ENCODE measurements at regions not wholly inside any gene's neighbourhood (a gene's known extent, or its start where the extent isn't known, plus 50 kb on each side); places are given as distances from the start of the nearest gene placed in this dataset.

DNA sequence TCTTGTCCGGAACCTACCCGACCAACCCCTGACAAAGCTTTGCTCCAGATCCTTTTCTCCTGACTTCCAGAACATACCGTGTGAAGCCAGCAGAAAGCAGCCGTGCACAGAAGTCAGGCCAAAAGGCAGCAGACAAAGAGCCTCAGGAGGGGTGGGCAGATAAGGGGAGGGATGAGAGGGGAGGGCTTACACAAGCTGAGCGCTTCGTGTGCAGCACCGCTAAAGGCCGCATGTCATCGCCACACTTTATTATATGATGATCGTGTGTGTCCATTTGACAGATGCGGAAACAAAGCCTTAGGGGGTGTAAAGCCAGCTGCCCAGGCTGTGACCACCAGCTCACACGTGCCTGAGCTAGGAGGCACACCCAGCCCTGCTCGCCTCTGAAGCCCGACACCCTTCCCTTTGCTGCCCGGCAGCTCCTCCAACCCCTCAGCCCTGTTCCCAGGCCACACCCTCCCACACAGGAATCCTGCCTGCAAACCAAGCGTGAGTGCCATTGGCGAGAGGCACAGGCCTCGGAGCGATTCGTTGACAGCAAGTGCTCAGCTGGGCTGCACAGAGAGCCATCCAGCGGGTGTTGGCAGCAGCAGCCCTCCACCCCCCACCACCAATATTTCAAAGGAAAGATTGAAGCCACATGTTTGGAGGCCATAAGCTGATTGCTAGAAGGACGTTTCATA, 170.5 kb upstream of the SMIM23 start:
- no peak for TF ChIP-seq CTCF (IDR thresholded peaks at IDR 0.05)
- Mint-ChIP-seq H3K9me3 (peaks cover 0 to 2% of the 10 kb centered on the region in 2 donors), H3K36me3 (no peaks in the 10 kb centered on the region), H3K4me1 (no peaks in the 10 kb centered on the region), H3K27me3 (ENCODE audit: low read depth in 2 of 2) (peaks cover 7 to 11% of the 10 kb centered on the region in 2 donors), H3K27ac (no peak overlapping the region), H3K4me3 (no peak overlapping the region)
- no peaks in the 10 kb centered on the region for H3K4me1 ChIP-seq (ENCODE audit: control insufficient read depth, insufficient read depth, low read length)
- H3K27me3 ChIP-seq (ENCODE audit: control insufficient read depth, insufficient read depth, low read length): no peaks in the 10 kb centered on the region
- no peaks in the 10 kb centered on the region for H3K36me3 ChIP-seq (ENCODE audit: control insufficient read depth, insufficient read depth, low read length)
- 93% methylated on average over 22 of the region's 22 CpGs for WGBS (ENCODE audit: insufficient coverage)
- no peaks in the 10 kb centered on the region for H3K9me3 ChIP-seq (ENCODE audit: control insufficient read depth, insufficient read depth, low read length)
- no peak overlapping the region for H3K4me3 ChIP-seq (ENCODE audit: low read length)
- ATAC-seq (no peak), DNase-seq (no peak)
- intact Hi-C loops (cut with micrococcal nuclease): no loop called here
- no peak overlapping the region for H3K27ac ChIP-seq (ENCODE audit: low read length)

- peaks cover 7 to 11% of the 10 kb centered on the region in 2 donors for H3K27me3 Mint-ChIP-seq (ENCODE audit: low read depth in 2 of 2)
- Histone ChIP-seq H3K9me3 (ENCODE audit: control insufficient read depth, insufficient read depth, low read length) (no peaks in the 10 kb centered on the region), H3K36me3 (ENCODE audit: control insufficient read depth, insufficient read depth, low read length) (no peaks in the 10 kb centered on the region), H3K4me1 (ENCODE audit: control insufficient read depth, insufficient read depth, low read length) (no peaks in the 10 kb centered on the region), H3K4me3 (ENCODE audit: low read length) (no peak overlapping the region), H3K27me3 (ENCODE audit: control insufficient read depth, insufficient read depth, low read length) (no peaks in the 10 kb centered on the region), H3K27ac (ENCODE audit: low read length) (no peak overlapping the region)
- DNase-seq: no peak
- H3K36me3 Mint-ChIP-seq: no peaks in the 10 kb centered on the region
- WGBS (ENCODE audit: insufficient coverage): 77% methylated on average over 22 of the region's 22 CpGs
- H3K4me3 Mint-ChIP-seq: no peak overlapping the region
- H3K9me3 Mint-ChIP-seq: no peaks in the 10 kb centered on the region
- TF ChIP-seq CTCF (IDR thresholded peaks at IDR 0.05): no peak
- no peak for ATAC-seq
- intact Hi-C loops (cut with micrococcal nuclease): no loop called here
- no peak overlapping the region for H3K27ac Mint-ChIP-seq
- no peaks in the 10 kb centered on the region for H3K4me1 Mint-ChIP-seq
Observed at GRCh38 chr5:171615705-171616640, 169.6 kb upstream of the SMIM23 start.

DNA sequence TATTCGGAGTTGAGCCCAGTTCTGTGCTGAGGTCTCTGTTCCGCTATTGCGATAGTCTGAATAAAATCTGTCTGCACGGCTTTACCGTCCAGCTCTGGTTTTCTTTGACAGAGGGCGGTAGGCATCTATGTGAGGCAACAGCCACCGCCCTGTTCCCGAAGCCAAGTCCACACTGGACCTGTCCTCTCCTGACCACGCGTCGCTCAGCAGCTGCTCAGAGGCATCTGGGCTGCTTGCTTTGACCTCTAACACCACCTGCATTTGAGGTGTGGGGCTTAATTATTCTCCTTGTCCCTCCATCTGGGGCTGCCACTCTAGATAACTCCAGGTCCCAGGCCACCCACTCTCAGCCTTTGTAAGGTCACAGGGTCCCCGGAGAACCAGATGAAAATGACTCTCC, 168.4 kb upstream of the SMIM23 start:
- Histone ChIP-seq H3K27me3 (ENCODE audit: control insufficient read depth, insufficient read depth, low read length) (no peaks in the 10 kb centered on the region), H3K4me3 (ENCODE audit: low read length) (no peak overlapping the region), H3K4me1 (ENCODE audit: control insufficient read depth, insufficient read depth, low read length) (no peaks in the 10 kb centered on the region), H3K27ac (ENCODE audit: low read length) (no peak overlapping the region), H3K9me3 (ENCODE audit: control insufficient read depth, insufficient read depth, low read length) (no peaks in the 10 kb centered on the region), H3K36me3 (ENCODE audit: control insufficient read depth, insufficient read depth, low read length) (no peaks in the 10 kb centered on the region)
- no peak for DNase-seq
- no peak for TF ChIP-seq CTCF (IDR thresholded peaks at IDR 0.05)
- 92% methylated on average over 12 of the region's 12 CpGs for WGBS (ENCODE audit: insufficient coverage)
- no peak overlapping the region for H3K4me3 Mint-ChIP-seq
- H3K9me3 Mint-ChIP-seq: no peaks in the 10 kb centered on the region
- H3K36me3 Mint-ChIP-seq: no peaks in the 10 kb centered on the region
- peaks cover 4 to 9% of the 10 kb centered on the region in 2 donors for H3K27me3 Mint-ChIP-seq (ENCODE audit: low read depth in 2 of 2)
- H3K27ac Mint-ChIP-seq: no peak overlapping the region
- no peak for ATAC-seq
- no peaks in the 10 kb centered on the region for H3K4me1 Mint-ChIP-seq
- intact Hi-C loops (cut with micrococcal nuclease): no loop called here
